IPS-11a (cell line): ENCODE measurements at regions not wholly inside any gene's neighbourhood (a gene's known extent, or its start where the extent isn't known, plus 50 kb on each side); places are given as distances from the start of the nearest gene placed in this dataset.
"Not testable (repeated sequence)": the region's sequence is repeated elsewhere in the genome, so short reads cannot be mapped to it uniquely, and the experiment has no call there.

ENCODE experiments used
- H3K4me3 ChIP-seq: one replicate; pipeline ENCODE4 v1.5.1; 2013; ENCODE audit warnings: low read depth, low read length, control low read depth

DNA sequence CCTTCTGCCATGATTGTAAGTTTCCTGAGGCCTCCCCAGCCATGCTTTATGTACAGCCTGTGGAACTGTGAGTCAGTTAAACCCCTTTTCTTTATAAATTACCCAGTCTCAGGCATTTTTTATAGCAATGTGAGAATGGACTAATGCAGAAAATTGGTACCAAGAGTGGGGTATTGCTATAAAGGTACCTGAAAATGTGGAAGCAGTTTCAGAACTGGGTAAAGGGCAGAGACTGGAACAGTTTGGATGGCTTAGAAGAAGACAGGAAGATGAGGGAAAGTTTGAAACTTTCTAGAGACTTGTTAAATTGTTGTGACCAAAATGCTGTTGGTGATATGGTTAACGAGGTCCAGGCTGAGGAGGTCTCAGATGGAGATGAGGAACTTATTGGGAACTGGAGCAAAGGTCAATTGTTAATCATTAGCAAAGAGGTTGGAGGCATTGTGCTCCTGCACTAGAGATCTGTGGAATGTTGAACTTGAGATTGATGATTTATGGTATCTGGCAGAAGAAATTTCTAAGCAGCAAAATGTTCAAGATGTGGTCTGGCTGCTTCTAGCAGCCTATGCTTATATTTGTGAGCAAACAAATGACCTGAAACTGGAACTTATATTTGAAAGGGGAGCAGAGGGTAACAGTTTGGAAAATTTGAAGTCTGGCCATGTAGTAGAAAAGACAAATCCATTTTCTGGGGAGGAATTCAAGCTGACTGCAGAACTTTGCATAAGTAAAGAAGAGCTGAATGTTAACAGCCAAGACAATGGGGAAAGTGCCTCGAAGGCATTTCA lies 79.0 kb upstream of the GMDS start:
- H3K4me3 ChIP-seq, result no peak overlapping the region

DNA sequence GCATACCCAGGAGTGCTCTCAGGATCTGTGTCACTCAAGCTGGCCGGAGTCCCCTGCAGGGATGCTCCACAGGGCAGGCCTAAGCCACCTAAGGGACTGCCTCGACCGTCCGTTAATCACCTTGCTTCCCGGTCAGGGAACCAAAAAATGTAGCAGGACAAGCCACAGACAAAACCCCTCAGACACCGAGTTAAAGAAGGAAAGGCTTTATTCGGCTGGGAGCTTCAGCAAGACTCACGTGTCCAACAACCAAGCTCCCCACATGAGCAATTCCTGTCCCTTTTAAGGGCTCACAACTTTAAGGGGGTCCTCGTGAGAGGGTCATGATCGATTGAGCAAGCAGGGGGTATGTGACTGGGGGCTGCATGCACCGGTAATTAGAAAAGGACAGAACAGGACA lies 72.1 kb upstream of the GMDS start:
- not testable (repeated sequence) for H3K4me3 ChIP-seq

DNA sequence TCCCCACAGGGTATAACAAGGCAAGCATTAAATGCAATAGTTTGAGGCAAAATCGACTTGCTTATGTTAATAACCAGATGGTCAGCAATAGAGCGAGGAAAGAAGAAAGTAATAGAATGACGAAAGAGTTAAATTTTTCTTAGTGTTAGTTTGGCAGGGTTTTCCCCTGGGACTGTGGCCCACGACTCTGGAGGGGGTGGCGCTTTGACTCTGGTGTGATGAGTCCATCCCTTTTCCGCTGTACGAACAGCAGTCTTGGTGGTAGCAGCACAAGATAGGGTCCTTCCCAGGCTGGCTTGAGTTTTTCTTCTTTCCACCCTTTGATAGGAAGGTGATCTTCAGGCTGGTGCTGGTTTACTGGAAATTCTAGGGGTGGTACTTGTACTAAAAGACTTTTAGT lies 69.2 kb upstream of the GMDS start:
- H3K4me3 ChIP-seq, result no peak overlapping the region

DNA sequence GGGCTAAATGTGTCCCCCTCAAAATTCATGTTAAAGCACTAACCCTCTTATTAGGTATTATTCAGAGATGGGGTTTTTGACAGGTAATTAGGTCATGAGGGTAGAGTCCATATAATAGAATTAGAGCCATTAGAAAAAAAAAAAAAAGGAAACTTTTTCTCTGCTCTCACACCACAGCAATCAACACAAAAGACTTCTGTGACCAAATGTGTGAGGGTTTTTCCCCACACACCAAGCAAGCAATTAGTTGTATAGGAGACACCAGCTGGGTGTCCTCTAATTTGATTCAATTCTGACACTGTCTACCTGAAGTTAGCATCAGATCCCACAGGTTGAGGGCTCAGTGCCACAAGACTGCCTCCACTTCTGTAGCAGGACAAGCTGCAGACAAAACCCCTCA lies 64.6 kb upstream of the GMDS start:
- H3K4me3 ChIP-seq, result no peak overlapping the region

DNA sequence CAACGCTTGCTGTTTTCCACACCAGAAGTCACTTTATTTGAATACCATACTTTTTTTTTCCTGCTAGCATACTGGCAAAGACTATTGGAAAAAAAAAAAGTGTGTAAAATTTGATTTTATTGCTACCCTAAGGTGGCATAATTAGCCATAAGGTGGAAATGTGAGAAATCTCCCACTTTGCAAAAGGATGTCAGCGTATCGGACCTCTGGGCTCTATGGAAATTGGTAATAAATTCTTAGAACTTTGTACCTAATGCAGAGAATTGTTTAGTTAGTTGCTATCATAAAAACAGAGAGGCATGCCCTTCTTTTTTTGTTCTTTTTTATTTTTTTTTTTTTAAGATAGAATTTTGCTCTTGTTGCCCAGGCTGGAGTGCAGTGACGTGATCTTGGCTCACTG lies 63.7 kb upstream of the GMDS start:
- no peak overlapping the region for H3K4me3 ChIP-seq

DNA sequence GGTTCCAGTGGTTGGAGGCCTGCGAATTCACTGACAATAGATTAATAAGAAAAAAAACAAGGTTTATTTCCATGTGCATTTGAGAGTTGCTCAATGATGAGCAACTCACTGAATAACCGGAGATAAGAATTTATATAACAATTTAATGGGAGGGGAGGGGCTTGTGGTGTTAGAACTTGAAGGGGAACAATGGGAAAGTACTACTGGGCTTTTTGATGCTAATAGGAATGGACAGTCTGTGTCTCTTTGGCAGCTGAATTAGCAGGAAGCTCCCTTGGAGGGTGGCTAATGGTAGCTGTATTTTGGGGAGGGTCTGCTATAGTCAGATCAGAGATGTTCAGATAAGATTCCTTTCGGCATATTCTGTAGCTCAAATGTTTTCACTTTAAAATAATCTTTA lies 62.4 kb upstream of the GMDS start:
- H3K4me3 ChIP-seq, result no peak overlapping the region

DNA sequence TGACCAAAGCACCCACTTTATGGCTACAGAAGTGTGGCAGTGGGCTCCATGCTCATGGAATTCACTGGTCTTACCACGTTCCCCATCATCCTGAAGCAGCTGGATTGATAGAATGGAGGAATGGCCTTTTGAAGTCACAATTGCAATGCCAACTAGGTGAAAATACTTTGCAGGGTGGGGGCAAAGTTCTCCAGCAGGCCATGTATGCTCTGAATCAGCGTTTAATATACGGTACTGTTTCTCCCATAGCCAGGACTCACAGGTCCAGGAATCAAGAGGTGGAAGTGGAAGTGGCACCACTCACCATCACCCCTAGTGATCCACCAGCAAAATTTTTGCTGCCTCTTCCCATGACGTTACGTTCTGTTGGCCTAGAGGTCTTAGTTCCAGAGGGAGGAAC lies 60.5 kb upstream of the GMDS start:
- no peak overlapping the region for H3K4me3 ChIP-seq

DNA sequence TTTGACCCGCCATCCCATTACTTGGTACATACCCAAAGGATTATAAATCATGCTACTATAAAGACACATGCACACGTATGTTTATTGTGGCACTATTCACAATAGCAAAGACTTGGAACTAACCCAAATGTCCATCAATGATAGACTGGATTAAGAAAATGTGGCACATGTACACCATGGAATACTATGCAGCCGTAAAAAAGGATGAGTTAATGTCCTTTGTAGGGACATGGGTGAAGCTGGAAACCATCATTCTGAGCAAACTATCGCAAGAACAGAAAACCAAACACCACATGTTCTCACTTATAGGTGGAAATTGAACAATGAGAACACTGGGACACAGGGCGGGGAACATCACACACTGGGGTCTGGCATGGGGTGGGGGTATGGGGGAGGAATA lies 57.1 kb upstream of the GMDS start:
- not testable (repeated sequence) for H3K4me3 ChIP-seq

DNA sequence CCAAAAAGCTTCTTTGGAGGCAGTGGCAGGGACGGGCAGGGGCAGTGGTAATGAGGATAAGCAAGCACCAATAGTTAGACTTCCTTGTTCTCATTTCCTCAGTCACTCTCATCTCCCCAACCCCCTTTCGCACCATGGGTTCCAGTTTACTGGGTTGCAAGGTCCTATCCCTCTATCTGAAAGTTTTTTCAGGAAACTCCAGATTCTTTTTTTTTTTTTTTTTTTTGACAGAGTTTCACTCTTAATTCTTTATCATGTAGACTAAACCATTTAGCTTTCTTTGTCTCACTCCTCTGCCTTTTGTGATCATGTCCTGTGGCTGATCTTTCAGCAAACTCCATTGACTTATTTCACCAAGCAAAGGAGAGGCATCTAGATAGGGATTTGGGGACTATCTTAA lies 51.4 kb upstream of the GMDS start:
- H3K4me3 ChIP-seq, result no peak overlapping the region
